HG03108 (cell line): ENCODE measurements at regions not wholly inside any gene's neighbourhood (a gene's known extent, or its start where the extent isn't known, plus 50 kb on each side); places are given as distances from the start of the nearest gene placed in this dataset.
"Not testable (repeated sequence)": the region's sequence is repeated elsewhere in the genome, so short reads cannot be mapped to it uniquely, and the experiment has no call there.

ENCODE experiments used
- ATAC-seq: cut with Tn5 transposase; IDR thresholded peaks from one replicate; pipeline ENCODE4 v1.9.1; 2021; ENCODE audit warnings: moderate library complexity; ENCODE audit not compliant: unreplicated experiment

- not testable (repeated sequence) for ATAC-seq
These were observed 358.0 kb downstream of the ETV1 start for GRCh38 chr7:13631207-13632049.

- ATAC-seq = no peak
These were observed 355.6 kb downstream of the ETV1 start for GRCh38 chr7:13633857-13634256.

- ATAC-seq = no peak
These were observed 350.1 kb downstream of the ETV1 start for GRCh38 chr7:13639396-13639795.

GRCh38 chr7:13641714-13642113 is 347.8 kb downstream of the ETV1 start:
- no peak for ATAC-seq

- ATAC-seq = no peak
These were observed 338.3 kb downstream of the ETV1 start for GRCh38 chr7:13651167-13651566.

- no peak for ATAC-seq
These were observed 333.1 kb downstream of the ETV1 start for GRCh38 chr7:13656330-13656729.

GRCh38 chr7:13673290-13673689 is 316.2 kb downstream of the ETV1 start:
- ATAC-seq = no peak

GRCh38 chr7:13682626-13683025 is 306.8 kb downstream of the ETV1 start:
- no peak for ATAC-seq

GRCh38 chr7:13687500-13687899 is 302.0 kb downstream of the ETV1 start:
- no peak for ATAC-seq

GRCh38 chr7:13692548-13692947 is 296.9 kb downstream of the ETV1 start:
- ATAC-seq = no peak

- no peak for ATAC-seq
These were observed 287.2 kb downstream of the ETV1 start for GRCh38 chr7:13702251-13702650.

- ATAC-seq = no peak
These were observed 280.8 kb downstream of the ETV1 start for GRCh38 chr7:13708670-13709069.

GRCh38 chr7:13713092-13713491 is 276.4 kb downstream of the ETV1 start:
- no peak for ATAC-seq

- ATAC-seq = no peak
These were observed 273.9 kb downstream of the ETV1 start for GRCh38 chr7:13715534-13715933.

GRCh38 chr7:13717031-13717430 is 272.4 kb downstream of the ETV1 start:
- ATAC-seq = no peak

GRCh38 chr7:13724191-13724976 is 265.1 kb downstream of the ETV1 start:
- no peak for ATAC-seq

- ATAC-seq = no peak
These were observed 264.4 kb downstream of the ETV1 start for GRCh38 chr7:13724977-13725566.

- ATAC-seq = no peak
These were observed 263.9 kb downstream of the ETV1 start for GRCh38 chr7:13725591-13725990.

GRCh38 chr7:13727279-13727678 is 262.2 kb downstream of the ETV1 start:
- ATAC-seq = no peak

- ATAC-seq = no peak
These were observed 261.7 kb downstream of the ETV1 start for GRCh38 chr7:13727751-13728150.

GRCh38 chr7:13728430-13728829 is 261.0 kb downstream of the ETV1 start:
- ATAC-seq = not testable (repeated sequence)

GRCh38 chr7:13731643-13732042 is 257.8 kb downstream of the ETV1 start:
- ATAC-seq = no peak
